ENCODE measurements at regions not wholly inside any gene's neighbourhood (a gene's known extent, or its start where the extent isn't known, plus 50 kb on each side); places are given as distances from the start of the nearest gene placed in this dataset.

GRCh38 chr6:135640449-135641111, 143.0 kb upstream of the AHI1 start:
- Histone ChIP-seq H3K27me3 (replicated peaks in 1 of 4; ENCODE audit: control insufficient read depth in 3 of 4, extremely low read depth in 1 of 4, insufficient read depth in 3 of 4, low read length in 3 of 4) (no peaks in the 10 kb centered on the region), H2BK120ac (replicated peaks; ENCODE audit: low read depth, low read length) (no peak overlapping the region), H3K4ac (replicated peaks; ENCODE audit: insufficient read length, low read depth, low read length) (no peak overlapping the region), H3K23ac (ENCODE audit: insufficient read length) (no peak overlapping the region), H2AFZ (ENCODE audit: low read length) (no peak overlapping the region), H3K23me2 (ENCODE audit: low read depth, low read length) (no peaks in the 10 kb centered on the region), H4K8ac (ENCODE audit: extremely low read depth, insufficient read depth, low read length) (no peak overlapping the region), H3K9ac (replicated peaks in 1 of 4; ENCODE audit: extremely low read depth in 1 of 4, low read depth in 3 of 4, low read length in 3 of 4) (no peak overlapping the region), H2BK15ac (ENCODE audit: low read length) (no peak overlapping the region), H2BK12ac (ENCODE audit: low read depth, low read length) (no peak overlapping the region), H3K4me3 (ENCODE audit: extremely low read depth in 1 of 4, insufficient read depth in 2 of 4, low read depth in 3 of 4, low read length in 4 of 4) (no peak overlapping the region), H3K4me2 (ENCODE audit: insufficient read depth in 1 of 2, low read depth in 2 of 2, low read length in 2 of 2) (no peak overlapping the region), H3K4me1 (replicated peaks in 1 of 4; ENCODE audit: control insufficient read depth in 3 of 4, insufficient read depth in 4 of 4, low read length in 3 of 4) (no peaks in the 10 kb centered on the region), H3K14ac (ENCODE audit: insufficient read length) (no peak overlapping the region), H4K20me1 (replicated peaks in 1 of 2; ENCODE audit: control insufficient read depth in 1 of 2, insufficient read depth in 2 of 2, low read length in 2 of 2) (no peaks in the 10 kb centered on the region), H2BK20ac (ENCODE audit: low read length) (no peak overlapping the region), H2BK5ac (ENCODE audit: low read depth, low read length) (no peak overlapping the region), H3K36me3 (ENCODE audit: control insufficient read depth in 2 of 4, insufficient read depth in 4 of 4, low read length in 3 of 4) (no peaks in the 10 kb centered on the region), H3K18ac (ENCODE audit: extremely low read depth, low read length) (no peak overlapping the region), H2AK5ac (ENCODE audit: low read depth, low read length) (no peak overlapping the region), H3K27ac (ENCODE audit: low read depth, low read length) (no peak overlapping the region), H3K79me1 (ENCODE audit: low read depth, low read length) (no peaks in the 10 kb centered on the region), H3K79me2 (ENCODE audit: control insufficient read depth in 1 of 2, insufficient read depth in 2 of 2, low read length in 2 of 2) (no peaks in the 10 kb centered on the region), H4K5ac (ENCODE audit: insufficient read length, low read depth, low read length) (no peak overlapping the region), H3K56ac (replicated peaks; ENCODE audit: insufficient read length, low read depth, low read length) (no peak overlapping the region), H4K91ac (replicated peaks; ENCODE audit: insufficient read length, low read length) (no peak overlapping the region), H3K9me3 (ENCODE audit: insufficient read depth in 2 of 2, low read depth in 1 of 2, low read length in 1 of 2) (no peaks in the 10 kb centered on the region)
- ChIA-PET POLR2A (ENCODE audit: partially characterized antibody) (no interaction called here), CTCF (ENCODE audit: partially characterized antibody) (no interaction called here)
- 87% methylated on average over 3 of the region's 3 CpGs; no CpG with 5 or more reads in 1 of the 2 experiments for WGBS, 2 experiments (ENCODE audit: extremely low coverage in 1 of 2, insufficient coverage in 1 of 2, insufficient read length in 1 of 2, insufficient replicate concordance in 2 of 2, low coverage in 1 of 2, low lambda C conversion rate in 2 of 2, missing lambda C conversion rate in 1 of 2)
- FAIRE-seq (no peak), DNase-seq (ENCODE audit: low read depth in 1 of 2, low spot score in 2 of 2) (no peak)
- TF ChIP-seq RFX5 (IDR thresholded peaks at IDR 0.05; ENCODE audit: borderline replicate concordance, low read depth, low read length) (no peak), CBX5 (IDR thresholded peaks at IDR 0.05; ENCODE audit: low read depth, low read length) (no peak), RAD21 (IDR thresholded peaks at IDR 0.05 in 1 of 2, conservative IDR thresholded peaks at IDR 0.05 in 1 of 2; ENCODE audit: low read depth in 2 of 2, low read length in 2 of 2) (no peak), CTBP2 (IDR thresholded peaks at IDR 0.05; ENCODE audit: borderline replicate concordance, insufficient read depth, insufficient read length, low read length) (no peak), SIX5 (IDR thresholded peaks at IDR 0.05; ENCODE audit: low read depth, low read length) (no peak), CHD2 (IDR thresholded peaks at IDR 0.05; ENCODE audit: low read length) (no peak), SRF (IDR thresholded peaks at IDR 0.05; ENCODE audit: low read depth, low read length) (no peak), CTCF (IDR thresholded peaks at IDR 0.05; ENCODE audit: control extremely low read depth in 1 of 3, insufficient read depth in 1 of 3, low read depth in 1 of 3, low read length in 3 of 3) (no peak), RBBP5 (IDR thresholded peaks at IDR 0.05; ENCODE audit: borderline replicate concordance, low read depth, low read length) (no peak), MAFK (IDR thresholded peaks at IDR 0.05; ENCODE audit: low read depth, low read length) (no peak)
